ENCODE measurements at regions not wholly inside any gene's neighbourhood (a gene's known extent, or its start where the extent isn't known, plus 50 kb on each side); places are given as distances from the start of the nearest gene placed in this dataset.
"Not testable (repeated sequence)": the region's sequence is repeated elsewhere in the genome, so short reads cannot be mapped to it uniquely, and the experiment has no call there.

DNA sequence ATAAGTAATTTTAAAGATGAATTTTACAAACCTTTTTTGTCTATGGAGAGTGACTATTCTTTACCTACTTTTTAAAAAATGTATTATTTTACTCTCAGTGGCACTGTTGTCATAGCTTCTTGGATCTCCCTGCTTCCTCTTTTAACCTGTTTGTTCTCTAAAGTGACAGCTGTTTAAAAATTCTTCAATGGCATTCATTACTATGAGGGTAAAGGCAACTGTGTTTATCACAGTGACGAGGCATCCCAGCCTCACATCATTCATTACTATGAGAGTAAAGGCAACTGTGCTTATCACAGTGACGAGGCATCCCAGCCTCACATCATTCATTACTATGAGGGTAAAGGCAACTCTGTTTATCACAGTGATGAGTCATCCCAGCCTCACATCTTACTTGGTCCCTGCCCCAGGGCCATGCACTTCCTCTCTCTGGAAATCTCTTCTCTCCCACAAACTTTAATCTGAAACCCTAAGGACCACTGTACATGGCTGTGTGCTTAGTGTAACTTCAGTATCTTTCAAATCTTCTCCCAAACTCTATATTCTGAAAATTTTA lies 101.7 kb upstream of the ZNF717 start:
- Histone ChIP-seq H3K4me1 (replicated peaks; ENCODE audit: insufficient read depth) (no peaks in the 10 kb centered on the region), H3F3A (ENCODE audit: insufficient read depth, low read depth) (no peaks in the 10 kb centered on the region)
- intact Hi-C loops (cut with micrococcal nuclease; ENCODE audit: unreplicated experiment) = no loop called here

DNA sequence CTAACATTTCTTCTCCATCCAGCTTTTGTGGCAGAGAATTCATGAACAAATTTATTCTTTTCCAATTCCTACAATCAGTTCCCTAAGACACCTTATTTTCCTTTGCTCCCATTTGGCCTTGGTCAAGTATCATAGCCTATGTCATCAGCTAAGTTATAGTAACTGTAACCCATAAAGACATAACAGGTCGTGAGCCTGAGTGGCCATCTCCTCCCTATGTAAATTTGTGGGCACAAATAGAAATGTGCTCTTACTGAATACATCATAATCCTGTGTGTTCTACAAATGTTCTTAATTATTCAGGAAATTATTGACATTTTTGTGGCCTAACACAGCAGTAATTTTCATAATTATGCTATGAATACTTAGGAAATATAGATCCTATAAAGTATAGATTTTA lies 108.9 kb upstream of the ZNF717 start:
- no peaks in the 10 kb centered on the region for H3K9me3 ChIP-seq (ENCODE audit: insufficient read depth, low read depth)
- H4K20me1 ChIP-seq (ENCODE audit: insufficient read depth) = no peaks in the 10 kb centered on the region
- no peak overlapping the region for H3K27ac ChIP-seq
- no peaks in the 10 kb centered on the region for H3K27me3 ChIP-seq (ENCODE audit: insufficient read depth, low read depth)
- POLR2A ChIA-PET (ENCODE audit: unreplicated experiment) = no interaction called here
- H3K79me2 ChIP-seq (ENCODE audit: low read depth) = no peaks in the 10 kb centered on the region
- H3K9me2 ChIP-seq (ENCODE audit: insufficient read depth) = no peaks in the 10 kb centered on the region
- CTCF ChIA-PET = no interaction called here
- no peak overlapping the region for H2AFZ ChIP-seq
- intact Hi-C loops (cut with micrococcal nuclease; ENCODE audit: unreplicated experiment) = no loop called here
- BruUV-seq (replicated peaks) = no TSS peak
- DNase-seq = no peak
- H3K4me2 ChIP-seq = no peak overlapping the region
- no peak overlapping the region for H3K4me3 ChIP-seq
- H3K4me1 ChIP-seq (replicated peaks; ENCODE audit: insufficient read depth) = no peaks in the 10 kb centered on the region
- TF ChIP-seq, protein P1, sequence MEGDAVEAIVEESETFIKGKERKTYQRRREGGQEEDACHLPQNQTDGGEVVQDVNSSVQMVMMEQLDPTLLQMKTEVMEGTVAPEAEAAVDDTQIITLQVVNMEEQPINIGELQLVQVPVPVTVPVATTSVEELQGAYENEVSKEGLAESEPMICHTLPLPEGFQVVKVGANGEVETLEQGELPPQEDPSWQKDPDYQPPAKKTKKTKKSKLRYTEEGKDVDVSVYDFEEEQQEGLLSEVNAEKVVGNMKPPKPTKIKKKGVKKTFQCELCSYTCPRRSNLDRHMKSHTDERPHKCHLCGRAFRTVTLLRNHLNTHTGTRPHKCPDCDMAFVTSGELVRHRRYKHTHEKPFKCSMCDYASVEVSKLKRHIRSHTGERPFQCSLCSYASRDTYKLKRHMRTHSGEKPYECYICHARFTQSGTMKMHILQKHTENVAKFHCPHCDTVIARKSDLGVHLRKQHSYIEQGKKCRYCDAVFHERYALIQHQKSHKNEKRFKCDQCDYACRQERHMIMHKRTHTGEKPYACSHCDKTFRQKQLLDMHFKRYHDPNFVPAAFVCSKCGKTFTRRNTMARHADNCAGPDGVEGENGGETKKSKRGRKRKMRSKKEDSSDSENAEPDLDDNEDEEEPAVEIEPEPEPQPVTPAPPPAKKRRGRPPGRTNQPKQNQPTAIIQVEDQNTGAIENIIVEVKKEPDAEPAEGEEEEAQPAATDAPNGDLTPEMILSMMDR (conservative IDR thresholded peaks at IDR 0.05) = no peak
- no peak for TF ChIP-seq EZH2 (IDR thresholded peaks at IDR 0.05; ENCODE audit: low read depth)
- H3F3A ChIP-seq (ENCODE audit: insufficient read depth, low read depth) = no peaks in the 10 kb centered on the region
- no peaks in the 10 kb centered on the region for H3K36me3 ChIP-seq (ENCODE audit: low read depth)

More for the DNA sequence above, 101.7 kb upstream of the ZNF717 start:
- ChIA-PET POLR2A (ENCODE audit: unreplicated experiment) (no interaction called here), CTCF (no interaction called here)
- no peak for DNase-seq
- no peaks in the 10 kb centered on the region for H3K79me2 ChIP-seq (ENCODE audit: low read depth)
- no peaks in the 10 kb centered on the region for H3K9me3 ChIP-seq (ENCODE audit: insufficient read depth, low read depth)
- H3K9me2 ChIP-seq (ENCODE audit: insufficient read depth) = no peaks in the 10 kb centered on the region
- no peak overlapping the region for H2AFZ ChIP-seq
- no peak overlapping the region for H3K27ac ChIP-seq
- TF ChIP-seq, protein P1 (conservative IDR thresholded peaks at IDR 0.05) = no peak
- no peak for TF ChIP-seq EZH2 (IDR thresholded peaks at IDR 0.05; ENCODE audit: low read depth)
- no peaks in the 10 kb centered on the region for H4K20me1 ChIP-seq (ENCODE audit: insufficient read depth)
- no peaks in the 10 kb centered on the region for H3K27me3 ChIP-seq (ENCODE audit: insufficient read depth, low read depth)
- BruUV-seq (replicated peaks) = no TSS peak
- no peak overlapping the region for H3K4me3 ChIP-seq
- no peaks in the 10 kb centered on the region for H3K36me3 ChIP-seq (ENCODE audit: low read depth)
- H3K4me2 ChIP-seq = no peak overlapping the region

DNA sequence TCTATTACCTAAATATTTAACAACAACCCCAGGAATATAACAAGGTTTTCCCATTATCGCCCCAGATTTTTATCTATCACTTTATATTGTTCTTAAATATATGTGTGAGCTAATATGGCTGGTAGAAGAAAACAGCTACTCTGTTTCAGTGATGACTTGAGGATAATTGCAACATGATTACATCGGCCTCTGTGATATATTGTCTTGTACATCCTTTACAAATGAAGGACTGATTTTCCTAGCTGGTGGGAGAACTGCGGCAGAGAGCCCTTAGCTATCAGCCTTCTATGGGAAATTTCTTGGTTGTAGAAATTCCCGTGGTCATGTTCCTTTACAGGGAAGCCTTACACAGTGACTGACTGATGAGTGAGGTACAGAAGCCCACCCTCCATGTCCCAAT lies 110.9 kb upstream of the ZNF717 start:
- H3K9me3 ChIP-seq (ENCODE audit: insufficient read depth, low read depth) = no peaks in the 10 kb centered on the region
- no peaks in the 10 kb centered on the region for H3K36me3 ChIP-seq (ENCODE audit: low read depth)
- DNase-seq = no peak
- no peaks in the 10 kb centered on the region for H3K79me2 ChIP-seq (ENCODE audit: low read depth)
- H4K20me1 ChIP-seq (ENCODE audit: insufficient read depth) = no peaks in the 10 kb centered on the region
- H3F3A ChIP-seq (ENCODE audit: insufficient read depth, low read depth) = no peaks in the 10 kb centered on the region
- TF ChIP-seq, protein P1 (conservative IDR thresholded peaks at IDR 0.05) = no peak
- no peak overlapping the region for H3K4me3 ChIP-seq
- H3K4me2 ChIP-seq = no peak overlapping the region
- ChIA-PET POLR2A (ENCODE audit: unreplicated experiment) (no interaction called here), CTCF (no interaction called here)
- H3K27me3 ChIP-seq (ENCODE audit: insufficient read depth, low read depth) = no peaks in the 10 kb centered on the region
- no peak overlapping the region for H2AFZ ChIP-seq
- H3K9me2 ChIP-seq (ENCODE audit: insufficient read depth) = no peaks in the 10 kb centered on the region
- BruUV-seq (replicated peaks) = no TSS peak
- H3K4me1 ChIP-seq (replicated peaks; ENCODE audit: insufficient read depth) = no peaks in the 10 kb centered on the region
- H3K27ac ChIP-seq = no peak overlapping the region
- intact Hi-C loops (cut with micrococcal nuclease; ENCODE audit: unreplicated experiment) = no loop called here

DNA sequence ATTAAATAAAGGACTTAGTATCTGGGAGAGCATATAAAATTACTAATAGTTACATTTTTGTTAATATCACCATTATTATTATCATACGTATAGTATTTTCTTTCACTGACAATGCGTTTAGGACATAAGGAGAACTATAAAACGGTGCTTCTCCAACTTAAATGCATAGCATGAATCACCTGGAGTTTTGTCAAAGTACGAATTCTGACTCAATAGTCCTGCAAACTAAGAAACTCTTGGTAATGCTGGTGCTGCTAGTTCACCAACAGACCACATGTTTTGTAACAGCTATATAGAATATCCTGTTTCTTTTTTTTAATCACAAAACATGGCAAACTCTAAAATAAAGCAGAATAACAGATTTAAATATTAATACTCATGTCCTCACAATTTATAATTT lies 116.1 kb upstream of the ZNF717 start:
- H3K4me3 ChIP-seq; DNase-seq; H3K36me3 ChIP-seq (ENCODE audit: low read depth); H2AFZ ChIP-seq; CTCF ChIA-PET; H4K20me1 ChIP-seq (ENCODE audit: insufficient read depth); H3K9me3 ChIP-seq (ENCODE audit: insufficient read depth, low read depth); BruUV-seq (replicated peaks); H3K4me2 ChIP-seq; H3K79me2 ChIP-seq (ENCODE audit: low read depth); POLR2A ChIA-PET (ENCODE audit: unreplicated experiment); H3F3A ChIP-seq (ENCODE audit: insufficient read depth, low read depth); H3K4me1 ChIP-seq (replicated peaks; ENCODE audit: insufficient read depth); H3K27ac ChIP-seq; H3K27me3 ChIP-seq (ENCODE audit: insufficient read depth, low read depth); intact Hi-C loops (cut with micrococcal nuclease; ENCODE audit: unreplicated experiment); H3K9me2 ChIP-seq (ENCODE audit: insufficient read depth): not testable (repeated sequence)

Measured in PC-9 (cell line).